Keratinocyte (primary cell): ENCODE measurements at regions not wholly inside any gene's neighbourhood (a gene's known extent, or its start where the extent isn't known, plus 50 kb on each side); places are given as distances from the start of the nearest gene placed in this dataset.

Experiments used
- CTCF ChIP-seq, 3 experiments: IDR thresholded peaks in 1 of 3; conservative IDR thresholded peaks in 1 of 3; optimal IDR thresholded peaks in 1 of 3; 2 replicates in 2 of 3; 3 replicates in 1 of 3; pipeline versions ENCODE3 to v1.5.1; 2011; ENCODE audit warnings: low read length in 3 of 3, mild to moderate bottlenecking in 3 of 3, moderate library complexity in 2 of 3, control low read depth in 1 of 3, inconsistent platforms in 1 of 3; ENCODE audit not compliant: insufficient read depth in 2 of 3; ENCODE audit errors: extremely low read depth in 1 of 3
- EZH2 ChIP-seq: IDR thresholded peaks from one replicate; pipeline ENCODE4 v1.6.1; 2012; ENCODE audit warnings: inconsistent platforms, mild to moderate bottlenecking, low read length, moderate library complexity

DNA sequence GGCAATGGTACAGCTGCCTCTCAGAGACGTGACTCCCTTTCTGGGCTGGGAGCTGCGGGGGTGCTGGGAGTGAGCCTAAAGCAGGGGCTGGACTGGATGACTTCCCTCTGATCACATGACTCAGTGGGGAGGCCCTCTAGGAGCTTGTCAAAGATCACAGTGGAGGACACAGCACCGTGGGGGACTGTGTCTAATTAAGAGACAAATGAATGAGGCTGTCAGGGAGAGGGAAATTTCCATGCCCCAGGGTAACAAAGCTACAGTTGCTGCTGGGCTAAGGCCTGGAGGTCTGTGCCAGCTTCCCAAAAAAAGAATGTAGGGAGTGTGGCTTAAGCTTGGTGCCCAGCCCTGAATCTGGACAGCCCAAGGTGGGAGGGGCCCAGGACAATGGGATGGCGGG lies 262.8 kb upstream of the PLET1 start:
- TF ChIP-seq CTCF (optimal IDR thresholded peaks at IDR 0.05 in 1 of 3, IDR thresholded peaks at IDR 0.05 in 1 of 3, conservative IDR thresholded peaks at IDR 0.05 in 1 of 3; ENCODE audit: extremely low read depth in 1 of 3, insufficient read depth in 2 of 3, low read length in 3 of 3), result no peak
- no peak for TF ChIP-seq EZH2
